ENCODE measurements at regions not wholly inside any gene's neighbourhood (a gene's known extent, or its start where the extent isn't known, plus 50 kb on each side); places are given as distances from the start of the nearest gene placed in this dataset.
"Not testable (repeated sequence)": the region's sequence is repeated elsewhere in the genome, so short reads cannot be mapped to it uniquely, and the experiment has no call there.

DNA sequence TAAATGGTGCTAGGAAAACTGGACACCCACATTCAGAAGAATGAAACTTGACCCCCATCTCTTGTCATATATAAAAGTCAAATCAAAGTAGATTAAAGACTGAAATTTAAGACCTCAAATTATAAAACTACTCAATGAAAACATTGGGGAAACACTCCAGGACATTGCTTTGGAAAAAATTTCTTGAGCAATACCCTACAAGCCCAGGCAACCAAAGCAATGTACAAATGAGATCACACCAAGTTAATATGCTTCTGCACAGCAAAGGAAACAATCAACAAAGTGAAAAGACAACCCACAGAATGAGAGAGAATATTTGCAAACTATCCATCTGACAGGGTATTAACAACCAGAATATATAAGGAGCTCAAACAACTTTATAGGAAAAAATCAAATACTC is 407.9 kb upstream of the BTBD3 start:
- in situ Hi-C loops (cut with HindIII; ENCODE audit: low sequenced_read_pairs): no loop called here
- no peak for DNase-seq (ENCODE audit: low read depth)
- H3K4me3 ChIP-seq (ENCODE audit: low read depth, low read length): no peak overlapping the region
- no peak for TF ChIP-seq CTCF (IDR thresholded peaks at IDR 0.05; ENCODE audit: low read depth, low read length, missing control alignments)

DNA sequence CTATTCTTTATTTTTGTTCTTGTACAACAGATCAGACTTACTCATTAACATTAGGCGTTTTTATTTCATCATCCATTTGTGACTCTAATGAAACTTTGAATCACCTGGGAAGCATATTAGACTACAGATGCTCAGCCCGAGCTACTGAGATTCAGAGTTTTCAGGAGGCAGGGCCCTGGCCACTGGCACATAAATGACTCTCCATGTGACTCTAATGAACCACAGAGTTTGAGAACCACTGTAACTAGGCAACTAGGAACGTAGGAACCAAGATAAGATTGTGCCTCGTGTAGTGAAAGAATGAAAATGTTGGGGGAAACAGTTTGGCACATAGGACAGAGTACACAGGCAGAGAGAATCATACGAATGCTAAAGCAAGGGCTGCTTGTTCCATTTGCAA is 405.9 kb upstream of the BTBD3 start:
- in situ Hi-C loops (cut with HindIII; ENCODE audit: low sequenced_read_pairs): no loop called here
- no peak for DNase-seq (ENCODE audit: low read depth)
- H3K4me3 ChIP-seq (ENCODE audit: low read depth, low read length): no peak overlapping the region
- no peak for TF ChIP-seq CTCF (IDR thresholded peaks at IDR 0.05; ENCODE audit: low read depth, low read length, missing control alignments)

DNA sequence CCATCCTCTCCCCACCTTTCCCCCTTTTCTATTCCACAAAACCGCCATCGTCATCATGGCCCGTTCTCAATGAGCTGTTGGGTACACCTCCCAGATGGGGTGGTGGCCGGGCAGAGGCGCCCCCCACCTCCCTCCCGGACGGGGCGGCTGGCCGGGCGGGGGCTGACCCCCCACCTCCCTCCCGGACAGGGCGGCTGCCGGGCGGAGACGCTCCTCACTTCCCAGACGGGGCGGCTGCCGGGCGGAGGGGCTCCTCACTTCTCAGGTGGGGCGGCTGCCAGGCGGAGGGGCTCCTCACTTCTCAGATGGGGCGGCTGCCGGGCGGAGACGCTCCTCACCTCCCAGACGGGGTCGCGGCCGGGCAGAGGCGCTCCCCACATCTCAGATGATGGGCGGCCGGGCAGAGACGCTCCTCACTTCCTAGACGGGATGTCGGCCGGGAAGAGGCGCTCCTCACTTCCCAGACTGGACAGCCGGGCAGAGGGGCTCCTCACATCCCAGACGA is 404.4 kb upstream of the BTBD3 start:
- H3K4me3 ChIP-seq (ENCODE audit: low read depth, low read length); in situ Hi-C loops (cut with HindIII; ENCODE audit: low sequenced_read_pairs); DNase-seq (ENCODE audit: low read depth): not testable (repeated sequence)

DNA sequence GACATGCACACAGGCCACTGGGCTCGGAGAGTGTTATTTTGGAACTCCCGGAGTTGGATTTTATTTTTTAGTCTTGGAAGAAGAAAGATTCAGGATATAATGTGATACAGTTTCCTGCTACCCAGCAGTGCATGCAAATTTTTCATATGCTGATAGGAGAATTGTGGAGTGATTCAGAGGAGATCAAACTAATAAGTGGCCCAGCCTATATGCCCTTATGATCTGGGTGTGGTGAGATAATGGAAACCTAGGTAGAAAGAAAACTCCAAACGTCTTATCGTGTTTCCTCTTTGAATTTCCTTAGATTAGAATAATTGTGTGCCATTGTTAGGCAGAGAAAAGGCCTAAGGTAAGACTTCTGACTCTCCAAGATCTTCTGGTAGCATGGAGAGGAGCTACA is 401.2 kb upstream of the BTBD3 start:
- TF ChIP-seq CTCF (IDR thresholded peaks at IDR 0.05; ENCODE audit: low read depth, low read length, missing control alignments): no peak

DNA sequence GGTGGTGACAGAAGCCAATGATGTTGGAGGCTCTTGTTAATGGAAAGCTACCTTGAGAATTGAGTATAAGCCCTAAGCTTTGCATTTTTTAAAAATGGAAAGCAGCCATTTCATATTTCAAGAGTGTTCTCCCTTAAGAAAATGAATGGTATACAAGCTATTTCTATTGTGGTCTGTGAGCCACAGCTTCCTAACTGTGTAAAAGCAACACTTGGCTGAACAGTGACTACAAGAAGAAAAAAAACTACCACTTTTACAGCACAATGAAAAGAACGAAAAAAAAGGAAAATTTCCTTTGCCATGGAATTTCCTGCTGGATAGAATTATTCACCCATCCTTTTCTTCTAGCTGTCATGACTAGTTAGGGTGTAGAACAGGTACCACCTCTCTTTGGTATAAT is 397.1 kb upstream of the BTBD3 start:
- H3K4me3 ChIP-seq (ENCODE audit: low read depth, low read length): no peak overlapping the region
- DNase-seq (ENCODE audit: low read depth): peak; percentile 53
- TF ChIP-seq CTCF (IDR thresholded peaks at IDR 0.05; ENCODE audit: low read depth, low read length, missing control alignments): no peak
- in situ Hi-C loops (cut with HindIII; ENCODE audit: low sequenced_read_pairs): no loop called here

More for the DNA sequence above, 401.2 kb upstream of the BTBD3 start:
- no peak for DNase-seq (ENCODE audit: low read depth)
- no peak overlapping the region for H3K4me3 ChIP-seq (ENCODE audit: low read depth, low read length)
- in situ Hi-C loops (cut with HindIII; ENCODE audit: low sequenced_read_pairs): no loop called here

DNA sequence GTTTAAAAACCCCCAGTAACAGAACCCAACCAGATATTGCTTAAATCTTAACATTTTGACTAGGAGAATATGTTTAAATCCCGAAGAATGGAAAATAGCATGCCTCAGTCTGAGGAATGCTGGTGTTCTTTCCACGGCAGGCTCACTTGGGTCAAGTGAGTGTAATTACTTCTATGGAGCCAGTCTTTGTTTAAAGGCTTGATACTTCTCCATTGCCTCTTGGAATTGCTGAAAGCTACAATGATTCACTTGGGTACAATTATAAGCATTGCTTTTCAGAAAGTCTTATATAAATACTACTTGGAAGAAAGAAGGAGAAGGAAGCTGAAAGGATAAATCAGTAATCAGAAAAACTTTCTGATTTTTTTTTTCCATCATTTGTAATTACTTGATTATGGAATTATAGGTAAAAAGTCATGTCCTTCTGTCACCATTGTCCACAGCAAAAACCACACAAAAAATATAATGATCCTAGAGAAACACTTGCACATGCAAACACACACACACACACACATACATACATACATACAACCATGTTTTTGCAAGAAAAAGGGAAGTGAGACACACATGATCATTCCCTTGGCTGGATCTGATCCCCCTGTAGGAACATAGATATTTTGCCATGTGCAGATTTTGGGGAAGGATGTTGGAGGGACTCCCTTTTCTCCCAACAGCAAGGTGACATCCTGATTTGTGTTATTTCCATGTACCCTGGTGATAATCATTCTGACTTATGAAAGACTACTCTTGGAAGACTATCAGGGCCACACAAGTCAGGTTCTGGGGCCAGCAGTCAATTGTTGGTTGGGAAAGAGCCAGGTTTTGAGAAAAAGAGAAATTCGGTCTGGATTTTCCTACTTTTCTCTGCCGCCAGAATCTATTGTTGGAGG is 396.0 kb upstream of the BTBD3 start:
- in situ Hi-C loops (cut with HindIII; ENCODE audit: low sequenced_read_pairs): no loop called here
- no peak for DNase-seq (ENCODE audit: low read depth)
- TF ChIP-seq CTCF (IDR thresholded peaks at IDR 0.05; ENCODE audit: low read depth, low read length, missing control alignments): no peak
- no peak overlapping the region for H3K4me3 ChIP-seq (ENCODE audit: low read depth, low read length)

DNA sequence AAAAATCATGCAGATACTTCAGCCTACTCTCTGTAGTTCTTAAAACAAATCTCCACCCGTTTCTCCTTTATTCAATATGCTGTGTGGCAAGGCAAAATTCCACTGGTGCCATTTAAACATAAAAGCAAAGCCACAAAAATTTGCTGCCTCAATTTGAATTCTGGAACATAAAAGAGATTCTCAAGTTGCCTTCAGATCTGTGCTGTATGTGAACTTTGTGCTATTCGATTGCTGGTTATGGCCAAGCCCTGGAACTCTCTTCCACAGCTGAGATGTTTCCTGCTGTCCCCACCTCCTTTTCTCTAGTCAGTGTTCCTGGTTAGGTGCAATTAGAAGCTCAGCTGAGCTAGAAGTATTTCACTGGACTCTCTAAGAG is 395.3 kb upstream of the BTBD3 start:
- no peak for TF ChIP-seq CTCF (IDR thresholded peaks at IDR 0.05; ENCODE audit: low read depth, low read length, missing control alignments)
- peak; percentile 50 for DNase-seq (ENCODE audit: low read depth)
- in situ Hi-C loops (cut with HindIII; ENCODE audit: low sequenced_read_pairs): no loop called here
- no peak overlapping the region for H3K4me3 ChIP-seq (ENCODE audit: low read depth, low read length)

Measured in astrocyte of the cerebellum (primary cell).